ENCODE measurements at regions not wholly inside any gene's neighbourhood (a gene's known extent, or its start where the extent isn't known, plus 50 kb on each side); places are given as distances from the start of the nearest gene placed in this dataset.
A peak's percentile ranks its signal among the peaks of the same experiment; 100 is the strongest.

DNA sequence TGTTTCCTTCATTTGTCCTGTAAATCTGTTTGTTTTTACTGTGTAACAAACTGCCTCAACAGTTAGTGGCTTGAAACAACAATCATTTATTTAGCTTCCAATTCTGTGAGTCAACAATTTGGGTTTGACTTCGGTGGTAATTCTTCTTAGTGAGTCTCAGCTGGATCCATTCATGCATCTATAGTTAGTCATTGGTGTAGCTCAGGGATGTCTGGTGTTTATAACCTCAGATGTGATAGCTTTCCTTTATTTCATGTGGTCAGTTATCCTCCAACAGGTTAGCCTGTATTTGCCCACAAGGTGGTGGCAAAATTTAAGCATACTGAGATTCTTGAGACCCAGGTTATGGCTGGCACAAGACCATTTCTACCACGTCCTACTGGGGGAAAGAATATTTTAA, 1267.2 kb downstream of the RAPGEF2 start:
- Histone ChIP-seq H3K36me3 (replicated peaks; ENCODE audit: low read depth, low read length) (no peaks in the 10 kb centered on the region), H3K79me2 (ENCODE audit: low read length) (no peaks in the 10 kb centered on the region), H3K4me1 (ENCODE audit: low read length) (no peaks in the 10 kb centered on the region), H2AFZ (ENCODE audit: low read depth, low read length) (no peak overlapping the region), H3K9me3 (ENCODE audit: insufficient read depth, low read length) (no peaks in the 10 kb centered on the region), H3K27me3 (ENCODE audit: low read depth, low read length) (no peaks in the 10 kb centered on the region), H3K9ac (ENCODE audit: low read length) (no peak overlapping the region), H3K4me2 (ENCODE audit: low read length) (no peak overlapping the region), H3K27ac (ENCODE audit: low read length) (no peak overlapping the region), H4K20me1 (ENCODE audit: insufficient read depth, low read length) (no peaks in the 10 kb centered on the region), H3K4me3 (ENCODE audit: low read length) (no peak overlapping the region)
- TF ChIP-seq EZH2phosphoT487 (IDR thresholded peaks at IDR 0.05; ENCODE audit: low read depth): no peak
- TF ChIP-seq, protein P1, sequence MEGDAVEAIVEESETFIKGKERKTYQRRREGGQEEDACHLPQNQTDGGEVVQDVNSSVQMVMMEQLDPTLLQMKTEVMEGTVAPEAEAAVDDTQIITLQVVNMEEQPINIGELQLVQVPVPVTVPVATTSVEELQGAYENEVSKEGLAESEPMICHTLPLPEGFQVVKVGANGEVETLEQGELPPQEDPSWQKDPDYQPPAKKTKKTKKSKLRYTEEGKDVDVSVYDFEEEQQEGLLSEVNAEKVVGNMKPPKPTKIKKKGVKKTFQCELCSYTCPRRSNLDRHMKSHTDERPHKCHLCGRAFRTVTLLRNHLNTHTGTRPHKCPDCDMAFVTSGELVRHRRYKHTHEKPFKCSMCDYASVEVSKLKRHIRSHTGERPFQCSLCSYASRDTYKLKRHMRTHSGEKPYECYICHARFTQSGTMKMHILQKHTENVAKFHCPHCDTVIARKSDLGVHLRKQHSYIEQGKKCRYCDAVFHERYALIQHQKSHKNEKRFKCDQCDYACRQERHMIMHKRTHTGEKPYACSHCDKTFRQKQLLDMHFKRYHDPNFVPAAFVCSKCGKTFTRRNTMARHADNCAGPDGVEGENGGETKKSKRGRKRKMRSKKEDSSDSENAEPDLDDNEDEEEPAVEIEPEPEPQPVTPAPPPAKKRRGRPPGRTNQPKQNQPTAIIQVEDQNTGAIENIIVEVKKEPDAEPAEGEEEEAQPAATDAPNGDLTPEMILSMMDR (IDR thresholded peaks at IDR 0.05; ENCODE audit: low read depth, low read length): peak; percentile 30

DNA sequence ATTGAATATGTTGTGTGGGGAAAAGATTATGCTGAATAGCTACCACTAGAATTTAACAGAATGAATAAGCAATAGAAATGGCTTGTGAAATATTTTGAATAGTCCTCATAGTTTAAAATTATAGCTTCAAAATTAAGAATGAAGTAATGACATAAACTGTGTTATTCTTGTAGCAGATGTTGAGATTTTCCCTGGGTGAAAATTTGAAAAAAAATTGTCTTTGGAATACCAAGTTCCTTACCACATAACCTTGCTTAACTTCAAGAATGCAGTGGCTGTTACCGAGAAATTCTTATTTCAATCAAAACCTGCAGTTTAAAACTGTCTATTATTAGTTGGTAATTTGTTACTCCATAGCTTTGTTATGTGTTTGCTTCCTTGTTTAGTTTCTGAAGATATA, 1268.6 kb downstream of the RAPGEF2 start:
- Histone ChIP-seq H2AFZ (ENCODE audit: low read depth, low read length) (no peak overlapping the region), H3K36me3 (replicated peaks; ENCODE audit: low read depth, low read length) (no peaks in the 10 kb centered on the region), H3K79me2 (ENCODE audit: low read length) (no peaks in the 10 kb centered on the region), H3K4me2 (ENCODE audit: low read length) (no peak overlapping the region), H3K9me3 (ENCODE audit: insufficient read depth, low read length) (no peaks in the 10 kb centered on the region), H4K20me1 (ENCODE audit: insufficient read depth, low read length) (no peaks in the 10 kb centered on the region), H3K4me3 (ENCODE audit: low read length) (no peak overlapping the region), H3K9ac (ENCODE audit: low read length) (no peak overlapping the region), H3K27me3 (ENCODE audit: low read depth, low read length) (no peaks in the 10 kb centered on the region), H3K4me1 (ENCODE audit: low read length) (no peaks in the 10 kb centered on the region), H3K27ac (ENCODE audit: low read length) (no peak overlapping the region)
- TF ChIP-seq, protein P1 (IDR thresholded peaks at IDR 0.05; ENCODE audit: low read depth, low read length): no peak
- TF ChIP-seq EZH2phosphoT487 (IDR thresholded peaks at IDR 0.05; ENCODE audit: low read depth): no peak

DNA sequence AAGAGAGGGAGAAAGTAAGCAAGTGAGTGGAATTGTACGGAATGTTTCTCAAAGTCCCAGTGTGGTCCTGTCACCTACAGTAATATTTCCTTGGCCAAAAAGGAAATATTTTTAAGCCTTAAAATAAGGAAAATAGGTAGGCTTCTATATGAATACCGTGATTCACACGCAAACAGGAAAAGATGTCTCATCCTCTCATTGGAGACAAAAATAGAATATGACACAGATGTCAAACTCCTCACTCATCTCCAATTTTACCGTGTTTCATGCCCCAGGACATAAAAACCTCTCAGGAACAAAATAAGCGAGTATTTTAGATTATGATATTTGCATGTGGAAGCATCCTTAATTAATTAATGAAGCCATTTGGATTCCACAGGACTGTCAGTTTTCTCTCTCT, 1269.5 kb downstream of the RAPGEF2 start:
- no peak overlapping the region for H3K27ac ChIP-seq (ENCODE audit: low read length)
- H3K79me2 ChIP-seq (ENCODE audit: low read length): no peaks in the 10 kb centered on the region
- no peaks in the 10 kb centered on the region for H3K4me1 ChIP-seq (ENCODE audit: low read length)
- H4K20me1 ChIP-seq (ENCODE audit: insufficient read depth, low read length): no peaks in the 10 kb centered on the region
- H2AFZ ChIP-seq (ENCODE audit: low read depth, low read length): no peak overlapping the region; the same call in 1 of the 2 replicates
- H3K9me3 ChIP-seq (ENCODE audit: insufficient read depth, low read length): no peaks in the 10 kb centered on the region
- H3K36me3 ChIP-seq (replicated peaks; ENCODE audit: low read depth, low read length): no peaks in the 10 kb centered on the region
- TF ChIP-seq EZH2phosphoT487 (IDR thresholded peaks at IDR 0.05; ENCODE audit: low read depth): no peak
- TF ChIP-seq, protein P1 (IDR thresholded peaks at IDR 0.05; ENCODE audit: low read depth, low read length): no peak
- no peak overlapping the region for H3K4me2 ChIP-seq (ENCODE audit: low read length)
- H3K9ac ChIP-seq (ENCODE audit: low read length): no peak overlapping the region
- no peak overlapping the region for H3K4me3 ChIP-seq (ENCODE audit: low read length)
- no peaks in the 10 kb centered on the region for H3K27me3 ChIP-seq (ENCODE audit: low read depth, low read length)

DNA sequence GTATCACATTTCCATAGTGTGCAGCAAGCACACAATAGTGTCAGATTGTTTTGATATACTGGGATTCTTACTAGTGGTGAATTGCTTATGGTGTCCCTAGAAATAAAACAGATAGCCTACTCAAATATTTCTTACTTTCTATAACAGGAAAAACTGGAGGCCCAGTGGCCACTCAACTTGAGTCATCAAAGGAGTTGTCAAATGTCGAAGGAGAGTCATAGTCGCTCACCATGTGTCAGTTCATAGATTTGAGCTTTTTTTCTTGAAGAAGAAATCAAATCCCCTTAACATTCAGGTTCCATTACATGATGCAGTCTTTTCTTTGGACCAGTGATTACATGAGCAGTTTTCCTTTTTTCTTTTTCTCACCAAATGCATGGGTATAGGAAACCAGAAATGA, 1271.0 kb downstream of the RAPGEF2 start:
- no peak for TF ChIP-seq EZH2phosphoT487 (IDR thresholded peaks at IDR 0.05; ENCODE audit: low read depth)
- TF ChIP-seq, protein P1 (IDR thresholded peaks at IDR 0.05; ENCODE audit: low read depth, low read length): no peak
- no peak overlapping the region for H3K9ac ChIP-seq (ENCODE audit: low read length)

More for the DNA sequence above, 1271.0 kb downstream of the RAPGEF2 start:
- Histone ChIP-seq H3K9me3 (ENCODE audit: insufficient read depth, low read length) (no peaks in the 10 kb centered on the region), H3K4me2 (ENCODE audit: low read length) (no peak overlapping the region), H4K20me1 (ENCODE audit: insufficient read depth, low read length) (no peaks in the 10 kb centered on the region), H2AFZ (ENCODE audit: low read depth, low read length) (no peak overlapping the region), H3K36me3 (replicated peaks; ENCODE audit: low read depth, low read length) (no peaks in the 10 kb centered on the region), H3K27ac (ENCODE audit: low read length) (no peak overlapping the region), H3K27me3 (ENCODE audit: low read depth, low read length) (no peaks in the 10 kb centered on the region), H3K4me3 (ENCODE audit: low read length) (no peak overlapping the region), H3K79me2 (ENCODE audit: low read length) (no peaks in the 10 kb centered on the region), H3K4me1 (ENCODE audit: low read length) (no peaks in the 10 kb centered on the region)

Measured in OCI-LY3 (cell line).